A549 (cell line): ENCODE measurements at regions not wholly inside any gene's neighbourhood (a gene's known extent, or its start where the extent isn't known, plus 50 kb on each side); places are given as distances from the start of the nearest gene placed in this dataset.

Experiments
- ATAC-seq, 2 experiments: fragments of 200-7000 bp in 1 of 2; fragments of >200 bp in 1 of 2; cut with Nextera tagmentation in 1 of 2; cut with Tn5 transposase in 1 of 2; 3 replicates each; pipeline versions ENCODE4 v1.8.0 to v1.9.1; 2018 to 2020; ENCODE audit warnings: mild to moderate bottlenecking in 1 of 2, moderate library complexity in 1 of 2
- CTCF ChIA-PET: fragments of 300-600 bp; sonication (Branson Sonifier 250); formaldehyde crosslinking; extraction: SDS; loops from one replicate; lab custom pipeline; 2021; ENCODE audit warnings: antibody characterized with exemption, inconsistent platforms; lab: Yijun Ruan, JAX
- POLR2A ChIA-PET: fragments of 350-600 bp; formaldehyde crosslinking; extraction: SDS; loops from one replicate; lab custom pipeline; 2021; ENCODE audit warnings: antibody characterized with exemption, inconsistent platforms; lab: Yijun Ruan, JAX
- DNase-seq, 2 experiments: peaks; one replicate each; pipeline versions ENCODE4 v3.0.0 to v3.0.0-alpha.2; 2011 to 2016; ENCODE audit warnings: low read depth in 1 of 2, low spot score in 1 of 2
- FAIRE-seq: peaks from 2 replicates; lab custom pipeline; 2011; peaks lifted over from hg19 to GRCh38; lab: Jason Lieb, UNC
- H3K27ac ChIP-seq, 2 experiments: fragments of >200 bp; sonication (Bioruptor Twin); formaldehyde crosslinking; 3 replicates each; pipeline ENCODE4 v1.5.1; 2016 to 2017
- H3K4me1 ChIP-seq: fragments of >200 bp; sonication (Bioruptor Twin); formaldehyde crosslinking; 3 replicates; pipeline ENCODE4 v1.6.1; 2016
- H3K4me2 ChIP-seq: fragments of >200 bp; sonication (Bioruptor Twin); formaldehyde crosslinking; 3 replicates; pipeline ENCODE4 v1.6.1; 2016
- H3K4me3 ChIP-seq: fragments of >200 bp; sonication (Bioruptor Twin); formaldehyde crosslinking; 3 replicates; pipeline ENCODE4 v1.5.1; 2016
- H3K9me3 ChIP-seq: fragments of >200 bp; sonication (Bioruptor Twin); formaldehyde crosslinking; 3 replicates; pipeline ENCODE4 v1.6.1; 2016
- BCL3 ChIP-seq: fragments of >200 bp; sonication (Bioruptor Twin); formaldehyde crosslinking; IDR thresholded peaks from 3 replicates; pipeline ENCODE4 v1.6.1; 2016
- CEBPB ChIP-seq, 2 experiments: fragments of >200 bp in 1 of 2; sonication (Bioruptor Twin) in 1 of 2; formaldehyde crosslinking in 1 of 2; IDR thresholded peaks; 2 replicates each; pipeline ENCODE4 v1.6.1; 2012 to 2016
- EHMT2 ChIP-seq: fragments of 200-600 bp; sonication (generic); IDR thresholded peaks from 2 replicates; pipeline ENCODE4 v1.6.1; 2016; ENCODE audit warnings: antibody characterized with exemption, low read depth, mild to moderate bottlenecking, moderate library complexity
- ELK1 ChIP-seq: fragments of 150-350 bp; IDR thresholded peaks from 2 replicates; pipeline ENCODE4 v1.6.1; 2014; ENCODE audit warnings: low read depth, mild to moderate bottlenecking, low read length
- EP300 ChIP-seq, 2 experiments: fragments of >200 bp; sonication (Bioruptor Twin); formaldehyde crosslinking; IDR thresholded peaks; 2 replicates in 1 of 2; 3 replicates in 1 of 2; pipeline ENCODE4 v1.6.1; 2016 to 2017
- ESRRA ChIP-seq: fragments of 150-350 bp; IDR thresholded peaks from 2 replicates; pipeline ENCODE4 v1.6.1; 2014; ENCODE audit warnings: mild to moderate bottlenecking, low read length, borderline replicate concordance
- FOXS1 ChIP-seq: fragments of 250-450 bp; sonication (Bioruptor Pico); IDR thresholded peaks from 2 replicates; pipeline ENCODE4 v1.5.0; 2020; ENCODE audit warnings: mild to moderate bottlenecking, moderate library complexity
- HES2 ChIP-seq: fragments of >200 bp; sonication (Bioruptor Twin); formaldehyde crosslinking; IDR thresholded peaks from 2 replicates; pipeline ENCODE4 v1.6.1; 2016
- HEYL ChIP-seq: fragments of 250-450 bp; sonication (Bioruptor Pico); IDR thresholded peaks from 2 replicates; pipeline ENCODE4 v1.8.0; 2021; ENCODE audit warnings: mild to moderate bottlenecking, moderate library complexity
- HOXB13 ChIP-seq: fragments of 250-450 bp; sonication (Bioruptor Pico); IDR thresholded peaks from 2 replicates; pipeline ENCODE4 v1.5.0; 2020; ENCODE audit warnings: low read depth, mild to moderate bottlenecking, moderate library complexity
- JUN ChIP-seq, 2 experiments: fragments of >200 bp; sonication (Bioruptor Twin); formaldehyde crosslinking; IDR thresholded peaks; 2 replicates in 1 of 2; 3 replicates in 1 of 2; pipeline ENCODE4 v1.6.1; 2016 to 2017
- MAX ChIP-seq: IDR thresholded peaks from 2 replicates; pipeline ENCODE4 v1.6.1; 2012
- MYC ChIP-seq: IDR thresholded peaks from 2 replicates; pipeline ENCODE4 v1.6.1; 2012; ENCODE audit warnings: mild to moderate bottlenecking, inconsistent platforms, low read length, improper control_type of control experiment, borderline replicate concordance
- NFE2L2 ChIP-seq: fragments of 150-350 bp; conservative IDR thresholded peaks from 2 replicates; pipeline ENCODE4 v1.6.1; 2014; ENCODE audit warnings: low read length
- RFX5 ChIP-seq: fragments of 450-650 bp; IDR thresholded peaks from 2 replicates; pipeline ENCODE4 v1.7.1; 2014; ENCODE audit warnings: antibody characterized with exemption, mild to moderate bottlenecking, moderate library complexity
- RNF2 ChIP-seq: fragments of 200-600 bp; sonication (generic); IDR thresholded peaks from 2 replicates; pipeline ENCODE4 v1.6.1; 2016; ENCODE audit warnings: low read depth, mild to moderate bottlenecking, antibody characterized with exemption, moderate library complexity, borderline replicate concordance
- SMC3 ChIP-seq: fragments of >200 bp; sonication (Bioruptor Twin); formaldehyde crosslinking; IDR thresholded peaks from 3 replicates; pipeline ENCODE4 v1.6.1; 2018; ENCODE audit warnings: inconsistent platforms
- SREBF2 ChIP-seq: fragments of 450-650 bp; IDR thresholded peaks from 2 replicates; pipeline ENCODE4 v1.6.1; 2014; ENCODE audit warnings: mild to moderate bottlenecking, moderate library complexity
- TFCP2L1 ChIP-seq: fragments of 250-450 bp; sonication (Bioruptor Pico); IDR thresholded peaks from 2 replicates; pipeline ENCODE4 v1.5.0; 2021; ENCODE audit warnings: mild to moderate bottlenecking
- TP53 ChIP-seq: fragments of 250-450 bp; sonication (Bioruptor Pico); IDR thresholded peaks from 2 replicates; pipeline ENCODE4 v1.5.0; 2021; ENCODE audit warnings: mild to moderate bottlenecking, moderate library complexity
- ZNF302 ChIP-seq: fragments of 250-450 bp; sonication (Bioruptor Pico); IDR thresholded peaks from 2 replicates; pipeline ENCODE4 v1.9.0; 2021; ENCODE audit warnings: inconsistent platforms, mild to moderate bottlenecking, moderate library complexity
- ZSCAN20 ChIP-seq: fragments of 250-450 bp; sonication (Bioruptor Pico); IDR thresholded peaks from 2 replicates; pipeline ENCODE4 v1.8.0; 2022; ENCODE audit warnings: mild to moderate bottlenecking, moderate library complexity
- WGBS: methylation state at CpG from one replicate; pipeline ENCODE4 v1.1.6; 2017; ENCODE audit errors: missing lambda C conversion rate; 5-methylcytosine and 5-hydroxymethylcytosine counted together

GRCh38 chr1:38452246-38452645 lies 405.7 kb upstream of the POU3F1 start:
- DNase-seq (no peak), ATAC-seq (no peak), FAIRE-seq (no peak)
- ChIA-PET CTCF (interaction anchor here (1.2 kb wide), 1 partner anchor 30 kb away, joined by 3 read pairs; no protein-coding TSS in a partner anchor), POLR2A (no interaction called here)
- Histone ChIP-seq H3K4me1 (no peaks in the 10 kb centered on the region), H3K9me3 (no peaks in the 10 kb centered on the region), H3K27ac (no peak overlapping the region), H3K4me2 (no peak overlapping the region), H3K4me3 (no peak overlapping the region)
- TF ChIP-seq EP300 (IDR thresholded peaks at IDR 0.05) (no peak), TFCP2L1 (no peak), EHMT2 (no peak), NFE2L2 (no peak), RFX5 (no peak), CEBPB (IDR thresholded peaks at IDR 0.05) (no peak), BCL3 (no peak), ZSCAN20 (CRISPR knock-in tag) (no peak), ELK1 (no peak), MAX (no peak), HEYL (no peak), JUN (IDR thresholded peaks at IDR 0.05) (no peak)
- 28% methylated on average over 4 of the region's 4 CpGs for WGBS

- H3K4me1 ChIP-seq: no peaks in the 10 kb centered on the region
- 0% methylated on average over 3 of the region's 3 CpGs for WGBS
- no peak overlapping the region for H3K4me2 ChIP-seq
- ATAC-seq: no peak
- FAIRE-seq: no peak
- no peak overlapping the region for H3K27ac ChIP-seq
- no peak overlapping the region for H3K4me3 ChIP-seq
- CTCF ChIA-PET: interaction anchor here (1.2 kb wide), 1 partner anchor 31 kb away, joined by 3 read pairs; no protein-coding TSS in a partner anchor
- POLR2A ChIA-PET: no interaction called here
- no peaks in the 10 kb centered on the region for H3K9me3 ChIP-seq
- no peak for DNase-seq
- no peak for TF ChIP-seq EP300 (IDR thresholded peaks at IDR 0.05)
Measured at GRCh38 chr1:38451541-38451993, 405.0 kb upstream of the POU3F1 start.

GRCh38 chr1:38448893-38449292 lies 402.3 kb upstream of the POU3F1 start:
- FAIRE-seq (no peak), DNase-seq (no peak), ATAC-seq (no peak)
- 20% methylated on average over 9 of the region's 10 CpGs for WGBS
- no peak for TF ChIP-seq SMC3
- no peak for TF ChIP-seq SREBF2
- no peak for TF ChIP-seq JUN (IDR thresholded peaks at IDR 0.05)
- no peak for TF ChIP-seq FOXS1 (CRISPR knock-in tag)
- no peak for TF ChIP-seq HES2
- TF ChIP-seq RNF2: no peak
- TF ChIP-seq TP53 (CRISPR knock-in tag): no peak
- TF ChIP-seq ESRRA: no peak
- no peak for TF ChIP-seq ZNF302
- no peak for TF ChIP-seq MYC
- no peak for TF ChIP-seq HOXB13 (CRISPR knock-in tag)
- H3K4me2 ChIP-seq: no peak overlapping the region
- no peak overlapping the region for H3K27ac ChIP-seq
- H3K9me3 ChIP-seq: no peaks in the 10 kb centered on the region
- H3K4me1 ChIP-seq: no peaks in the 10 kb centered on the region
- ChIA-PET CTCF (no interaction called here), POLR2A (no interaction called here)
- no peak overlapping the region for H3K4me3 ChIP-seq
